IMR-90 (cell line): ENCODE measurements at regions not wholly inside any gene's neighbourhood (a gene's known extent, or its start where the extent isn't known, plus 50 kb on each side); places are given as distances from the start of the nearest gene placed in this dataset.

Source experiments
- ATAC-seq: fragments of 200-7000 bp; cut with Tn5 transposase; 2 replicates; pipeline ENCODE4 v1.9.1; 2020; ENCODE audit warnings: low read depth, mild to moderate bottlenecking, moderate library complexity
- BruUV-seq: library from RNA; stranded (reverse); fragments of 400-500 nt; replicated peaks from 2 replicates; lab custom pipeline; 2021; lab: Mats Ljungman, UMichigan
- CTCF ChIA-PET: fragments of 300-600 bp; formaldehyde crosslinking; extraction: SDS; loops from one replicate; lab custom pipeline; 2021; ENCODE audit warnings: antibody characterized with exemption; lab: Yijun Ruan, JAX
- POLR2A ChIA-PET: fragments of 300-600 bp; sonication (Branson Sonifier 250); formaldehyde crosslinking; loops from one replicate; lab custom pipeline; 2022; ENCODE audit warnings: antibody characterized with exemption; ENCODE audit not compliant: unreplicated experiment; lab: Charles Lee
- DNase-seq: peaks from one replicate; pipeline ENCODE4 v3.0.0; 2013
- H2AFZ ChIP-seq: replicated peaks from 2 replicates; pipeline ENCODE3; 2013; ENCODE audit warnings: low read length, mild to moderate bottlenecking; ENCODE audit not compliant: poor library complexity
- H2AK5ac ChIP-seq: 2 replicates; pipeline ENCODE4 v1.6.1; 2013; ENCODE audit warnings: low read depth, low read length, inconsistent platforms
- H2AK9ac ChIP-seq: replicated peaks from 2 replicates; pipeline ENCODE3; 2013; ENCODE audit warnings: mild to moderate bottlenecking, low read depth, low read length, moderate library complexity; ENCODE audit not compliant: poor library complexity
- H2BK120ac ChIP-seq: 2 replicates; pipeline ENCODE4 v1.6.1; 2013; ENCODE audit warnings: low read depth, low read length, inconsistent platforms
- H2BK15ac ChIP-seq: 3 replicates; pipeline ENCODE4 v1.6.1; 2013; ENCODE audit warnings: low read depth, low read length, inconsistent platforms
- H2BK20ac ChIP-seq: 2 replicates; pipeline ENCODE4 v1.6.1; 2013; ENCODE audit warnings: low read depth, mild to moderate bottlenecking, inconsistent platforms, low read length, moderate library complexity
- H2BK5ac ChIP-seq: 2 replicates; pipeline ENCODE4 v1.6.1; 2013; ENCODE audit warnings: mild to moderate bottlenecking, low read depth, low read length, inconsistent platforms; ENCODE audit not compliant: poor library complexity, severe bottlenecking
- H3K14ac ChIP-seq: replicated peaks from 2 replicates; pipeline ENCODE4 v1.6.1; 2013; ENCODE audit warnings: low read depth, low read length, inconsistent platforms
- H3K18ac ChIP-seq: 2 replicates; pipeline ENCODE4 v1.6.1; 2013; ENCODE audit warnings: low read depth, low read length, control low read depth
- H3K23ac ChIP-seq: 2 replicates; pipeline ENCODE4 v1.6.1; 2013; ENCODE audit warnings: low read depth, low read length, inconsistent platforms
- H3K27ac ChIP-seq: 2 replicates; pipeline ENCODE4 v1.5.1; 2013; ENCODE audit warnings: mild to moderate bottlenecking, control low read depth, low read length; ENCODE audit not compliant: insufficient read depth
- H3K27me3 ChIP-seq: 2 replicates; pipeline ENCODE4 v1.6.1; 2013; ENCODE audit warnings: low read length; ENCODE audit not compliant: control insufficient read depth, insufficient read depth
- H3K36me3 ChIP-seq: 2 replicates; pipeline ENCODE4 v1.6.1; 2013; ENCODE audit warnings: low read length, mixed read lengths; ENCODE audit not compliant: control insufficient read depth, insufficient read depth
- H3K4ac ChIP-seq: 2 replicates; pipeline ENCODE4 v1.6.1; 2013; ENCODE audit warnings: low read depth, low read length, inconsistent platforms
- H3K4me1 ChIP-seq: 2 replicates; pipeline ENCODE4 v1.6.1; 2013; ENCODE audit warnings: low read length, mixed read lengths; ENCODE audit not compliant: control insufficient read depth, insufficient read depth
- H3K4me2 ChIP-seq: 2 replicates; pipeline ENCODE4 v1.6.1; 2013; ENCODE audit warnings: low read depth, mild to moderate bottlenecking, control low read depth, low read length, moderate library complexity
- H3K4me3 ChIP-seq: 2 replicates; pipeline ENCODE4 v1.5.1; 2013; ENCODE audit warnings: low read depth, mild to moderate bottlenecking, control low read depth, low read length, moderate library complexity; ENCODE audit not compliant: insufficient read depth
- H3K56ac ChIP-seq: 2 replicates; pipeline ENCODE4 v1.6.1; 2013; ENCODE audit warnings: low read length, inconsistent platforms; ENCODE audit not compliant: insufficient read depth; ENCODE audit errors: extremely low read depth
- H3K79me1 ChIP-seq, 2 experiments: 2 replicates each; pipeline ENCODE4 v1.6.1; 2013; ENCODE audit warnings: low read length in 2 of 2, inconsistent platforms in 1 of 2, low read depth in 1 of 2
- H3K9ac ChIP-seq: 2 replicates; pipeline ENCODE4 v1.6.1; 2013; ENCODE audit warnings: low read depth, low read length, control low read depth
- H3K9me1 ChIP-seq: 2 replicates; pipeline ENCODE4 v1.6.1; 2013; ENCODE audit warnings: low read length, inconsistent platforms; ENCODE audit not compliant: insufficient read depth
- H3K9me3 ChIP-seq: 2 replicates; pipeline ENCODE4 v1.6.1; 2013; ENCODE audit warnings: low read length; ENCODE audit not compliant: control insufficient read depth, insufficient read depth
- H4K20me1 ChIP-seq: 2 replicates; pipeline ENCODE4 v1.6.1; 2013; ENCODE audit warnings: low read length, inconsistent platforms; ENCODE audit not compliant: insufficient read depth
- H4K5ac ChIP-seq: 2 replicates; pipeline ENCODE4 v1.6.1; 2013; ENCODE audit warnings: mild to moderate bottlenecking, low read depth, low read length, control low read depth
- H4K8ac ChIP-seq, 2 experiments: 2 replicates each; pipeline ENCODE4 v1.6.1; 2013; ENCODE audit warnings: low read depth in 2 of 2, low read length in 2 of 2, control low read depth in 1 of 2, inconsistent platforms in 1 of 2
- H4K91ac ChIP-seq: 2 replicates; pipeline ENCODE4 v1.6.1; 2013; ENCODE audit warnings: low read depth, low read length, inconsistent platforms; ENCODE audit not compliant: insufficient read depth
- BHLHE40 ChIP-seq: fragments of 150-350 bp; IDR thresholded peaks from 2 replicates; pipeline ENCODE4 v1.6.1; 2016; ENCODE audit warnings: mild to moderate bottlenecking, low read depth, low read length
- CEBPB ChIP-seq: IDR thresholded peaks from 2 replicates; pipeline ENCODE4 v1.6.1; 2012; ENCODE audit warnings: low read depth, low read length, improper control_type of control experiment
- CHD1 ChIP-seq: IDR thresholded peaks from 2 replicates; pipeline ENCODE4 v1.6.1; 2012; ENCODE audit warnings: low read depth, low read length, improper control_type of control experiment
- CTCF ChIP-seq: conservative IDR thresholded peaks from 2 replicates; pipeline ENCODE4 v1.5.1; 2012; ENCODE audit warnings: mild to moderate bottlenecking, low read depth, low read length, improper control_type of control experiment
- ELK1 ChIP-seq: fragments of 150-350 bp; IDR thresholded peaks from 2 replicates; pipeline ENCODE4 v1.6.1; 2016; ENCODE audit warnings: low read depth, mild to moderate bottlenecking, low read length, moderate library complexity, borderline replicate concordance
- FOS ChIP-seq: fragments of 150-350 bp; IDR thresholded peaks from 2 replicates; pipeline ENCODE4 v1.6.1; 2016; ENCODE audit warnings: low read depth, low read length
- MAZ ChIP-seq: IDR thresholded peaks from 2 replicates; pipeline ENCODE4 v1.6.1; 2012; ENCODE audit warnings: low read depth, mild to moderate bottlenecking, low read length, improper control_type of control experiment, moderate library complexity, borderline replicate concordance
- MXI1 ChIP-seq: IDR thresholded peaks from 2 replicates; pipeline ENCODE4 v1.6.1; 2012; ENCODE audit warnings: low read depth, mild to moderate bottlenecking, low read length, moderate library complexity, borderline replicate concordance
- NFE2L2 ChIP-seq: fragments of 150-350 bp; IDR thresholded peaks from 2 replicates; pipeline ENCODE4 v1.6.1; 2016; ENCODE audit warnings: low read depth, mild to moderate bottlenecking, low read length
- POLR2A ChIP-seq: IDR thresholded peaks from 2 replicates; pipeline ENCODE4 v1.6.1; 2012; ENCODE audit warnings: mild to moderate bottlenecking, low read depth, low read length
- RAD21 ChIP-seq: IDR thresholded peaks from 2 replicates; pipeline ENCODE4 v1.6.1; 2012; ENCODE audit warnings: low read length, improper control_type of control experiment
- RCOR1 ChIP-seq: IDR thresholded peaks from 2 replicates; pipeline ENCODE4 v1.6.1; 2012; ENCODE audit warnings: mild to moderate bottlenecking, low read length, improper control_type of control experiment; ENCODE audit not compliant: insufficient replicate concordance
- RFX5 ChIP-seq: IDR thresholded peaks from 2 replicates; pipeline ENCODE4 v1.8.0; 2012; ENCODE audit warnings: low read depth, mild to moderate bottlenecking, low read length, moderate library complexity
- SMC3 ChIP-seq: fragments of 150-350 bp; IDR thresholded peaks from 2 replicates; pipeline ENCODE4 v1.6.1; 2016; ENCODE audit warnings: low read depth, mild to moderate bottlenecking, antibody characterized with exemption, low read length, moderate library complexity
- USF2 ChIP-seq: fragments of 150-350 bp; IDR thresholded peaks from 2 replicates; pipeline ENCODE4 v1.6.1; 2017; ENCODE audit warnings: mild to moderate bottlenecking, antibody characterized with exemption, low read length, low read depth
- WGBS, 2 experiments: methylation state at CpG; one replicate each; pipeline versions ENCODE4 v1.1.5 to v1.1.7; 2013; ENCODE audit warnings: missing lambda C conversion rate in 2 of 2; ENCODE audit not compliant: insufficient read length in 1 of 2; ENCODE audit errors: extremely low coverage in 2 of 2; 5-methylcytosine and 5-hydroxymethylcytosine counted together
- dilution Hi-C: fragments of 300-500 bp; cut with HindIII; formaldehyde crosslinking; loops from one replicate; pipeline ENCODE4 v1.14.3; 2018; ENCODE audit warnings: low sequenced_read_pairs; ENCODE audit not compliant: unreplicated experiment
- in situ Hi-C: fragments of 300-500 bp; cut with MboI; formaldehyde crosslinking; loops from 3 replicates; pipeline ENCODE4 v1.14.3; 2019; ENCODE audit warnings: low sequenced_read_pairs, inconsistent platforms, mixed read lengths
- intact Hi-C: fragments of 100-400 bp; cut with micrococcal nuclease; formaldehyde crosslinking; loops from 2 replicates; pipeline ENCODE4 v1.10.0; 2022

- Histone ChIP-seq H3K9me1 (no peaks in the 10 kb centered on the region), H3K4me2 (no peak overlapping the region), H3K56ac (no peak overlapping the region), H3K9me3 (no peaks in the 10 kb centered on the region; the same call in 1 of the 2 replicates), H2AK9ac (no peak overlapping the region), H3K23ac (no peak overlapping the region), H2BK15ac (no peak overlapping the region), H3K27me3 (peaks cover 50% of the 10 kb centered on the region), H3K79me1 (no peaks in the 10 kb centered on the region), H3K4ac (no peak overlapping the region), H4K91ac (no peak overlapping the region), H3K36me3 (no peaks in the 10 kb centered on the region), H2AFZ (no peak overlapping the region), H4K20me1 (no peaks in the 10 kb centered on the region; the same call in 1 of the 2 replicates), H2AK5ac (no peak overlapping the region), H3K18ac (no peak overlapping the region), H2BK5ac (no peak overlapping the region), H3K4me3 (no peak overlapping the region), H2BK20ac (no peak overlapping the region), H4K5ac (no peak overlapping the region), H3K9ac (no peak overlapping the region), H4K8ac (no peak overlapping the region), H3K4me1 (no peaks in the 10 kb centered on the region), H3K14ac (no peak overlapping the region), H3K27ac (no peak overlapping the region), H2BK120ac (no peak overlapping the region)
- intact Hi-C loops (no loop called here), in situ Hi-C loops (no loop called here), dilution Hi-C loops (no loop called here)
- POLR2A ChIA-PET: no interaction called here
- DNase-seq (no peak), ATAC-seq (no peak)
- BruUV-seq: no TSS peak
- no CpG with 5 or more reads among the region's 11 CpGs for WGBS, 2 experiments
- no peak for TF ChIP-seq NFE2L2
- TF ChIP-seq USF2: no peak
- no peak for TF ChIP-seq RCOR1
- no peak for TF ChIP-seq MAZ
- no peak for TF ChIP-seq FOS
- TF ChIP-seq POLR2A: no peak
- TF ChIP-seq CTCF: no peak
- TF ChIP-seq ELK1: no peak
- TF ChIP-seq BHLHE40: no peak
- no peak for TF ChIP-seq RAD21
- no peak for TF ChIP-seq SMC3
- TF ChIP-seq CHD1: no peak
- TF ChIP-seq RFX5: no peak
- TF ChIP-seq MXI1: no peak
- no peak for TF ChIP-seq CEBPB
- CTCF ChIA-PET: no interaction called here
These were observed 146.8 kb upstream of the PJA1 start for GRCh38 chrX:69311936-69312670.
